ENCODE measurements at regions not wholly inside any gene's neighbourhood (a gene's known extent, or its start where the extent isn't known, plus 50 kb on each side); places are given as distances from the start of the nearest gene placed in this dataset.

DNA sequence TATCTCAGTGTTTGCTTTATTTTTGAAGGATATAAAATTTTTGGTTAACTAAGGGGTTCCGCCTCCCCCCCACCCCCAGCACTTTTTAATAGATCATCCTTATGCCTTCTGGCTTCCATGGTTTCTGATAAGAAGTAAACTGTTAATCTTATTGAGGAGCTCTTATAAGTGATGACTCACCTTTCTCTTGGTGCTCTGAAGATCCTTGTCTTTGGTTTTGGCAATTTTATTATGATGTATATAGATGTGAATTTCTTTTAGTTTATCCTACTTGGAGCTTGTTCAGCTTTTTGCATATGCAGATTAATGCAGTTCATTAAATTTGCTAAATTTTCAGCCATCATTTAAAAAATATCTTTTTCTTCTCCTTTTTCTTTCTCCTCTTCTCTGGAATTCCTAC lies 91.7 kb upstream of the CTAGE1 start:
- Histone ChIP-seq H3K27me3 (ENCODE audit: insufficient read depth, low read depth, low read length) (no peaks in the 10 kb centered on the region), H4K20me1 (ENCODE audit: insufficient read depth) (no peaks in the 10 kb centered on the region), H3K9ac (ENCODE audit: low read length) (no peak overlapping the region), H3K36me3 (ENCODE audit: insufficient read depth, low read length) (no peaks in the 10 kb centered on the region), H3K4me3 (ENCODE audit: low read length) (no peak overlapping the region), H3K9me2 (ENCODE audit: insufficient read depth, low read length) (no peaks in the 10 kb centered on the region), H3K4me2 (ENCODE audit: low read length) (no peak overlapping the region), H3K27ac (ENCODE audit: low read length) (no peak overlapping the region), H3F3A (ENCODE audit: insufficient read depth, low read length, poor library complexity, severe bottlenecking) (no peaks in the 10 kb centered on the region), H3K9me3 (ENCODE audit: low read length) (no peaks in the 10 kb centered on the region), H3K79me2 (replicated peaks; ENCODE audit: insufficient read depth, low read length) (no peaks in the 10 kb centered on the region), H2AFZ (ENCODE audit: low read depth, low read length) (no peak overlapping the region)
- no peak for TF ChIP-seq RAD21 (conservative IDR thresholded peaks at IDR 0.05)

DNA sequence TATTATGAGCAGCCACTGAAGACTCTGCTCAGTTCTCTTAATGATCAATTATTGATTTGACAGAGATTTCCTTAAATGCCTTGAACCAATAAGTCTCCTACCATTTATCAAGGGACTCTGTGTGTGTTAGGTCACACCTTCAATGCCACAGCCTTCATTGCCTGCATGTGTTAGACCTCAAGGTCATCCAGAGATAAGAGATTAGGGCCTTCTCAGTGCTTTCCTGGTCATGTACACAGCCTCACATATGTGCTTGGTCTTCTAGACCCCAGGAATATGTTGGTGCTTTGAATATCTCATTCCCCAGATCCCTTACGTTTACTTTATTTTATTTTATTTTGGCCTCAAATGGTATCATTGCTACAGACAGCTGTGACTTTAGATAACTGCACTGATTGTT lies 93.0 kb upstream of the CTAGE1 start:
- H3F3A ChIP-seq (ENCODE audit: insufficient read depth, low read length, poor library complexity, severe bottlenecking) = no peaks in the 10 kb centered on the region
- no peaks in the 10 kb centered on the region for H3K9me2 ChIP-seq (ENCODE audit: insufficient read depth, low read length)
- no peak overlapping the region for H2AFZ ChIP-seq (ENCODE audit: low read depth, low read length)
- no peak overlapping the region for H3K9ac ChIP-seq (ENCODE audit: low read length)
- H3K4me2 ChIP-seq (ENCODE audit: low read length) = no peak overlapping the region
- H3K4me3 ChIP-seq (ENCODE audit: low read length) = no peak overlapping the region
- H4K20me1 ChIP-seq (ENCODE audit: insufficient read depth) = no peaks in the 10 kb centered on the region
- H3K27ac ChIP-seq (ENCODE audit: low read length) = no peak overlapping the region
- no peaks in the 10 kb centered on the region for H3K36me3 ChIP-seq (ENCODE audit: insufficient read depth, low read length)
- H3K27me3 ChIP-seq (ENCODE audit: insufficient read depth, low read depth, low read length) = no peaks in the 10 kb centered on the region
- no peaks in the 10 kb centered on the region for H3K79me2 ChIP-seq (replicated peaks; ENCODE audit: insufficient read depth, low read length)
- no peak for TF ChIP-seq SMC3 (conservative IDR thresholded peaks at IDR 0.05; ENCODE audit: poor library complexity)
- TF ChIP-seq EP300 (conservative IDR thresholded peaks at IDR 0.05; ENCODE audit: poor library complexity, severe bottlenecking) = no peak
- no peak for TF ChIP-seq RAD21 (conservative IDR thresholded peaks at IDR 0.05)
- TF ChIP-seq TAF1 (IDR thresholded peaks at IDR 0.05; ENCODE audit: low read depth) = no peak
- TF ChIP-seq, protein P1, sequence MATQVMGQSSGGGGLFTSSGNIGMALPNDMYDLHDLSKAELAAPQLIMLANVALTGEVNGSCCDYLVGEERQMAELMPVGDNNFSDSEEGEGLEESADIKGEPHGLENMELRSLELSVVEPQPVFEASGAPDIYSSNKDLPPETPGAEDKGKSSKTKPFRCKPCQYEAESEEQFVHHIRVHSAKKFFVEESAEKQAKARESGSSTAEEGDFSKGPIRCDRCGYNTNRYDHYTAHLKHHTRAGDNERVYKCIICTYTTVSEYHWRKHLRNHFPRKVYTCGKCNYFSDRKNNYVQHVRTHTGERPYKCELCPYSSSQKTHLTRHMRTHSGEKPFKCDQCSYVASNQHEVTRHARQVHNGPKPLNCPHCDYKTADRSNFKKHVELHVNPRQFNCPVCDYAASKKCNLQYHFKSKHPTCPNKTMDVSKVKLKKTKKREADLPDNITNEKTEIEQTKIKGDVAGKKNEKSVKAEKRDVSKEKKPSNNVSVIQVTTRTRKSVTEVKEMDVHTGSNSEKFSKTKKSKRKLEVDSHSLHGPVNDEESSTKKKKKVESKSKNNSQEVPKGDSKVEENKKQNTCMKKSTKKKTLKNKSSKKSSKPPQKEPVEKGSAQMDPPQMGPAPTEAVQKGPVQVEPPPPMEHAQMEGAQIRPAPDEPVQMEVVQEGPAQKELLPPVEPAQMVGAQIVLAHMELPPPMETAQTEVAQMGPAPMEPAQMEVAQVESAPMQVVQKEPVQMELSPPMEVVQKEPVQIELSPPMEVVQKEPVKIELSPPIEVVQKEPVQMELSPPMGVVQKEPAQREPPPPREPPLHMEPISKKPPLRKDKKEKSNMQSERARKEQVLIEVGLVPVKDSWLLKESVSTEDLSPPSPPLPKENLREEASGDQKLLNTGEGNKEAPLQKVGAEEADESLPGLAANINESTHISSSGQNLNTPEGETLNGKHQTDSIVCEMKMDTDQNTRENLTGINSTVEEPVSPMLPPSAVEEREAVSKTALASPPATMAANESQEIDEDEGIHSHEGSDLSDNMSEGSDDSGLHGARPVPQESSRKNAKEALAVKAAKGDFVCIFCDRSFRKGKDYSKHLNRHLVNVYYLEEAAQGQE (IDR thresholded peaks at IDR 0.05; ENCODE audit: borderline replicate concordance) = no peak
- no peak for TF ChIP-seq EZH2 (IDR thresholded peaks at IDR 0.05; ENCODE audit: borderline replicate concordance, insufficient read depth, low read length, poor library complexity, severe bottlenecking)
- H3K9me3 ChIP-seq (ENCODE audit: low read length) = no peaks in the 10 kb centered on the region

DNA sequence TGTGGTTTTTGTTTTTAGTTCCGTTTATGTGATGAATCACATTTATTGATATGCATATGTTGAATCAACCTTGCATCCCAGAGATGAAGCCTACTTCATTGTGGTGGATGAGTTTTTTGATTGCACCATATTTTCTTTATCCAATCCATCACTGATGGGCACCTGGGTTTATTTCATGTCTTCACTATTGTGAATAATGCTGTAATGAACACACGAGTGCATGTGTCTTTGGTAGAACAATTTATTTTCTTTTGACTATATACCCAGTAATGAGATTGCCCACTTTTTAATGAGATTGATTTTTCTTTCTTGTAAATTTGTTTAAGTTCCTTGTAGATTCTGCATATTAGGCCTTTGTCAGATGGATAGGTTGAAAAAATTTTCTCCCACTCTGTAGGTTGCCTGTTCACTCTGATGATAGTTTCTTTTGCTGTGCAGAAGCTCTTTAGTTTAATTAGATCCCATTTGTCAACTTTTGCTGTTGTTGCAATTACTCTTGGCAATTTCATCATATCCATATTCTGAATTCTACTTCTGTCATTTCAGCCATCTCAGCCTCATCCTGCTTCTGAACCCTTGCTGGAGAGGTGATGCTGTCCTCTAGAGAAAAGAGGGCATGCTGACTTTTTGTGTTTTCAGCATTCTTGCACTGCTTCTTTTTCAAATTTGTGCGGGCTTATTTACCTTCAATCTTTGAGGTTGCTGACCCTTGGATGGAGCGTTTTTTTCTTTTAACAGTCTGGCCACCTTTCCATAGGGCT lies 96.2 kb upstream of the CTAGE1 start:
- H4K20me1 ChIP-seq (ENCODE audit: insufficient read depth) = no peaks in the 10 kb centered on the region
- no peaks in the 10 kb centered on the region for H3K9me2 ChIP-seq (ENCODE audit: insufficient read depth, low read length)
- H3K79me2 ChIP-seq (replicated peaks; ENCODE audit: insufficient read depth, low read length) = no peaks in the 10 kb centered on the region
- H3K9me3 ChIP-seq (ENCODE audit: low read length) = no peaks in the 10 kb centered on the region
- no peak overlapping the region for H2AFZ ChIP-seq (ENCODE audit: low read depth, low read length)
- H3K4me2 ChIP-seq (ENCODE audit: low read length) = no peak overlapping the region
- no peaks in the 10 kb centered on the region for H3F3A ChIP-seq (ENCODE audit: insufficient read depth, low read length, poor library complexity, severe bottlenecking)
- H3K9ac ChIP-seq (ENCODE audit: low read length) = no peak overlapping the region
- TF ChIP-seq, protein P1 (IDR thresholded peaks at IDR 0.05; ENCODE audit: borderline replicate concordance) = no peak
- TF ChIP-seq RAD21 (conservative IDR thresholded peaks at IDR 0.05) = no peak
- no peak for TF ChIP-seq EZH2 (IDR thresholded peaks at IDR 0.05; ENCODE audit: borderline replicate concordance, insufficient read depth, low read length, poor library complexity, severe bottlenecking)
- no peak for TF ChIP-seq EP300 (conservative IDR thresholded peaks at IDR 0.05; ENCODE audit: poor library complexity, severe bottlenecking)
- TF ChIP-seq MXI1 (conservative IDR thresholded peaks at IDR 0.05; ENCODE audit: poor library complexity, severe bottlenecking) = no peak
- no peak for TF ChIP-seq POLR2AphosphoS5 (IDR thresholded peaks at IDR 0.05)
- no peak for TF ChIP-seq SMC3 (conservative IDR thresholded peaks at IDR 0.05; ENCODE audit: poor library complexity)
- no peak for TF ChIP-seq CTCF (IDR thresholded peaks at IDR 0.05; ENCODE audit: poor library complexity, severe bottlenecking)
- no peak for TF ChIP-seq TAF1 (IDR thresholded peaks at IDR 0.05; ENCODE audit: low read depth)
- no peaks in the 10 kb centered on the region for H3K36me3 ChIP-seq (ENCODE audit: insufficient read depth, low read length)
- no peak overlapping the region for H3K4me3 ChIP-seq (ENCODE audit: low read length)
- H3K27ac ChIP-seq (ENCODE audit: low read length) = no peak overlapping the region
- no peaks in the 10 kb centered on the region for H3K27me3 ChIP-seq (ENCODE audit: insufficient read depth, low read depth, low read length)

Data from neural cell (in vitro differentiated cells).